Lung (tissue), 11 donors: ENCODE measurements at regions not wholly inside any gene's neighbourhood (a gene's known extent, or its start where the extent isn't known, plus 50 kb on each side); places are given as distances from the start of the nearest gene placed in this dataset.

Experiments
- ATAC-seq: fragments of 200-7000 bp; cut with Tn5 transposase; one replicate; pipeline ENCODE4 v1.9.1; 2020; ENCODE audit warnings: moderate number of reproducible peaks; ENCODE audit not compliant: insufficient read depth, low FRiP score
- DNase-seq, 3 donors: peaks; one replicate each; pipeline ENCODE4 v3.0.0-alpha.2; 2013 to 2017
- H3K27ac ChIP-seq, 2 donors: one replicate each; pipeline ENCODE4 v1.5.1; 2013; ENCODE audit warnings: mild to moderate bottlenecking in 2 of 2, moderate library complexity in 2 of 2, control low read depth in 1 of 2, inconsistent platforms in 1 of 2, low read depth in 1 of 2, low read length in 1 of 2
- H3K27me3 ChIP-seq, 3 donors: one replicate each; pipeline ENCODE4 v1.5.1; 2013; ENCODE audit warnings: low read length in 2 of 3; ENCODE audit not compliant: control insufficient read depth in 3 of 3, insufficient read depth in 3 of 3
- H3K36me3 ChIP-seq, 4 donors: one replicate each; pipeline ENCODE4 v1.5.1; 2013; ENCODE audit warnings: low read length in 4 of 4, mild to moderate bottlenecking in 1 of 4, moderate library complexity in 1 of 4; ENCODE audit not compliant: control insufficient read depth in 4 of 4, insufficient read depth in 4 of 4
- H3K4me1 ChIP-seq, 5 donors: one replicate each; pipeline ENCODE4 v1.5.1; 2013; ENCODE audit warnings: low read length in 5 of 5, mild to moderate bottlenecking in 2 of 5, moderate library complexity in 1 of 5; ENCODE audit not compliant: control insufficient read depth in 5 of 5, insufficient read depth in 5 of 5
- H3K4me3 ChIP-seq: one replicate; pipeline ENCODE4 v1.5.1; 2013; ENCODE audit warnings: mild to moderate bottlenecking, control low read depth, moderate library complexity
- H3K9ac ChIP-seq, 2 donors: one replicate each; pipeline ENCODE4 v1.5.1; 2013; ENCODE audit warnings: low read length in 2 of 2, control low read depth in 1 of 2; ENCODE audit not compliant: insufficient read depth in 1 of 2
- H3K9me3 ChIP-seq, 4 donors: one replicate each; pipeline ENCODE4 v1.5.1; 2013; ENCODE audit warnings: low read length in 3 of 4, mild to moderate bottlenecking in 1 of 4, moderate library complexity in 1 of 4; ENCODE audit not compliant: control insufficient read depth in 4 of 4, insufficient read depth in 3 of 4
- CTCF ChIP-seq: IDR thresholded peaks from 2 replicates; pipeline ENCODE4 v1.5.1; 2012; ENCODE audit warnings: mild to moderate bottlenecking; ENCODE audit errors: control extremely low read depth, extremely low read depth
- WGBS, 2 donors: extraction: QIAGEN DNeasy Blood & Tissue Kit; methylation state at CpG; one replicate each; pipeline ENCODE4 v1.1.7; 2013; 5-methylcytosine and 5-hydroxymethylcytosine counted together
- donor health status: control.
- donor health status: control.
- donor health status: Bipolar disorder and iron deficiency.
- donor health status: healthy.
- donor health status: DM: yes; HTN: yes; CAD: no.

- H3K4me1 ChIP-seq: no peaks in the 10 kb centered on the region
- WGBS, 2 donors: 75 to 91% methylated on average over 3 of the region's 3 CpGs
- DNase-seq (no peak), ATAC-seq (no peak)
- no peaks in the 10 kb centered on the region for H3K27me3 ChIP-seq
- no peak overlapping the region for H3K27ac ChIP-seq
- TF ChIP-seq CTCF: no peak
- H3K4me3 ChIP-seq: no peak overlapping the region
- no peak overlapping the region for H3K9ac ChIP-seq
- peaks cover 0 to 5% (median 2%) of the 10 kb centered on the region in 4 donors for H3K9me3 ChIP-seq
- no peaks in the 10 kb centered on the region for H3K36me3 ChIP-seq
Measured at GRCh38 chr6:4567141-4567540, 209.1 kb upstream of the CDYL start.

- Histone ChIP-seq H3K9ac (no peak overlapping the region), H3K27ac (no peak overlapping the region), H3K27me3 (no peaks in the 10 kb centered on the region), H3K36me3 (no peaks in the 10 kb centered on the region), H3K4me3 (no peak overlapping the region), H3K4me1 (no peaks in the 10 kb centered on the region), H3K9me3 (peaks cover 0 to 4% (median 0%) of the 10 kb centered on the region in 4 donors)
- TF ChIP-seq CTCF: no peak
- no peak for DNase-seq
- no peak for ATAC-seq
- 84 to 92% methylated on average over 17 of the region's 17 CpGs for WGBS, 2 donors
Measured at GRCh38 chr6:4565301-4566250, 210.6 kb upstream of the CDYL start.

- no peaks in the 10 kb centered on the region for H3K4me1 ChIP-seq
- H3K4me3 ChIP-seq: no peak overlapping the region
- 81 to 87% methylated on average over 6 of the region's 6 CpGs for WGBS, 2 donors
- ATAC-seq (no peak), DNase-seq (no peak)
- no peak overlapping the region for H3K27ac ChIP-seq
- no peaks in the 10 kb centered on the region for H3K27me3 ChIP-seq
- H3K36me3 ChIP-seq: no peaks in the 10 kb centered on the region
- H3K9ac ChIP-seq: no peak overlapping the region
- no peak for TF ChIP-seq CTCF
- H3K9me3 ChIP-seq: peaks cover 0 to 2% (median 0%) of the 10 kb centered on the region in 4 donors
Measured at GRCh38 chr6:4564801-4565271, 211.4 kb upstream of the CDYL start.
